DOHH2 (cell line): ENCODE measurements at regions not wholly inside any gene's neighbourhood (a gene's known extent, or its start where the extent isn't known, plus 50 kb on each side); places are given as distances from the start of the nearest gene placed in this dataset.

Source experiments
- EZH2phosphoT487 ChIP-seq: fragments of 200-600 bp; sonication (generic); IDR thresholded peaks from 2 replicates; pipeline ENCODE4 v1.6.1; 2017; ENCODE audit warnings: borderline replicate concordance, mild to moderate bottlenecking, antibody characterized with exemption, low read length, moderate library complexity, mixed read lengths
- TF ChIP-seq, protein P1 (sequence below): fragments of 200-600 bp; sonication (generic); IDR thresholded peaks from one replicate; pipeline ENCODE4 v1.5.1; 2014; ENCODE audit warnings: antibody characterized with exemption, mild to moderate bottlenecking, low read depth, low read length; ENCODE audit not compliant: poor library complexity, severe bottlenecking

DNA sequence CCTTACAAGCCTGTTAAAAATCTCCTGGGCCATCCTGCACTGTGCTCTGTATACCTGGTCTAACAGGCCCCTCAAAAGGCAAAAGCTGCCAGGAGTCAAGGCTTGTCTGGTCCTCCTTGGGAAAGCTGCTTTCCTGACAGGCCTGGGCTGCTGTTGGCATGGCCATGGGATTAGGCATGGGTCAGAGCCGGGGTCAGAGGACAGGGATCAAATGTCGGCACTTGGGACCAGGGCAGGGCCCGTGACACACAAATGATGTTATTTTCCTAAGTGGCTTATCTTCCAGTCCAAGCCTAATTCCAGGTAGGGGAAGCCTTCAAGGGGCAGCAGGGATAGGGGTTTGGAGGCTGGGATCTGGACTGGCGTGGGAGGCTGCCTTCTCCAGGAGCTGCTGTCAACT, 191.5 kb upstream of the GPR26 start:
- TF ChIP-seq, protein P1, sequence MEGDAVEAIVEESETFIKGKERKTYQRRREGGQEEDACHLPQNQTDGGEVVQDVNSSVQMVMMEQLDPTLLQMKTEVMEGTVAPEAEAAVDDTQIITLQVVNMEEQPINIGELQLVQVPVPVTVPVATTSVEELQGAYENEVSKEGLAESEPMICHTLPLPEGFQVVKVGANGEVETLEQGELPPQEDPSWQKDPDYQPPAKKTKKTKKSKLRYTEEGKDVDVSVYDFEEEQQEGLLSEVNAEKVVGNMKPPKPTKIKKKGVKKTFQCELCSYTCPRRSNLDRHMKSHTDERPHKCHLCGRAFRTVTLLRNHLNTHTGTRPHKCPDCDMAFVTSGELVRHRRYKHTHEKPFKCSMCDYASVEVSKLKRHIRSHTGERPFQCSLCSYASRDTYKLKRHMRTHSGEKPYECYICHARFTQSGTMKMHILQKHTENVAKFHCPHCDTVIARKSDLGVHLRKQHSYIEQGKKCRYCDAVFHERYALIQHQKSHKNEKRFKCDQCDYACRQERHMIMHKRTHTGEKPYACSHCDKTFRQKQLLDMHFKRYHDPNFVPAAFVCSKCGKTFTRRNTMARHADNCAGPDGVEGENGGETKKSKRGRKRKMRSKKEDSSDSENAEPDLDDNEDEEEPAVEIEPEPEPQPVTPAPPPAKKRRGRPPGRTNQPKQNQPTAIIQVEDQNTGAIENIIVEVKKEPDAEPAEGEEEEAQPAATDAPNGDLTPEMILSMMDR: no peak
- TF ChIP-seq EZH2phosphoT487: no peak
